ENCODE measurements at regions not wholly inside any gene's neighbourhood (a gene's known extent, or its start where the extent isn't known, plus 50 kb on each side); places are given as distances from the start of the nearest gene placed in this dataset.

DNA sequence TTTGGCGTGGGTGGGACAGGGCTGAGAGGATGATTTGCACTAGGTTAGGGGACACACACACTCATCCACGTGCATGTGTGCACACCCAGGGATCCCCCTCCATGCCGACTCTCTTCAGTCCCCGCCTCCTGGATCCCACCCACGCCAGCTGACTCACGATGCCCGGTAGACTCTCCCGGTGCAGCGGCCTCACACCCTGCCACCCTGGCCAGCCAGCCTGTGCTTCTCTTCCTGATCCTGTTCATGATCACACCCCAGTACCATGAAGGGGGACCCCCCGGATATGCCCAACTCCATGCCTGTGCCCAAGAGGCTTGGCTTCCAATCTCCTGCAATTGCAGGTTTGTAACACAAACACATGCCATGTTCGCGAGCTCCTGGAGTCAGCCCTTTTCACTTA is 157.8 kb upstream of the HDAC4 start:
- TF ChIP-seq, protein P1, sequence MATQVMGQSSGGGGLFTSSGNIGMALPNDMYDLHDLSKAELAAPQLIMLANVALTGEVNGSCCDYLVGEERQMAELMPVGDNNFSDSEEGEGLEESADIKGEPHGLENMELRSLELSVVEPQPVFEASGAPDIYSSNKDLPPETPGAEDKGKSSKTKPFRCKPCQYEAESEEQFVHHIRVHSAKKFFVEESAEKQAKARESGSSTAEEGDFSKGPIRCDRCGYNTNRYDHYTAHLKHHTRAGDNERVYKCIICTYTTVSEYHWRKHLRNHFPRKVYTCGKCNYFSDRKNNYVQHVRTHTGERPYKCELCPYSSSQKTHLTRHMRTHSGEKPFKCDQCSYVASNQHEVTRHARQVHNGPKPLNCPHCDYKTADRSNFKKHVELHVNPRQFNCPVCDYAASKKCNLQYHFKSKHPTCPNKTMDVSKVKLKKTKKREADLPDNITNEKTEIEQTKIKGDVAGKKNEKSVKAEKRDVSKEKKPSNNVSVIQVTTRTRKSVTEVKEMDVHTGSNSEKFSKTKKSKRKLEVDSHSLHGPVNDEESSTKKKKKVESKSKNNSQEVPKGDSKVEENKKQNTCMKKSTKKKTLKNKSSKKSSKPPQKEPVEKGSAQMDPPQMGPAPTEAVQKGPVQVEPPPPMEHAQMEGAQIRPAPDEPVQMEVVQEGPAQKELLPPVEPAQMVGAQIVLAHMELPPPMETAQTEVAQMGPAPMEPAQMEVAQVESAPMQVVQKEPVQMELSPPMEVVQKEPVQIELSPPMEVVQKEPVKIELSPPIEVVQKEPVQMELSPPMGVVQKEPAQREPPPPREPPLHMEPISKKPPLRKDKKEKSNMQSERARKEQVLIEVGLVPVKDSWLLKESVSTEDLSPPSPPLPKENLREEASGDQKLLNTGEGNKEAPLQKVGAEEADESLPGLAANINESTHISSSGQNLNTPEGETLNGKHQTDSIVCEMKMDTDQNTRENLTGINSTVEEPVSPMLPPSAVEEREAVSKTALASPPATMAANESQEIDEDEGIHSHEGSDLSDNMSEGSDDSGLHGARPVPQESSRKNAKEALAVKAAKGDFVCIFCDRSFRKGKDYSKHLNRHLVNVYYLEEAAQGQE (IDR thresholded peaks at IDR 0.05; ENCODE audit: insufficient read depth in 1 of 2, low read depth in 2 of 2, low read length in 2 of 2): no peak
- TF ChIP-seq SIN3A (IDR thresholded peaks at IDR 0.05; ENCODE audit: borderline replicate concordance, insufficient read depth, low read length) (no peak), TAF1 (IDR thresholded peaks at IDR 0.05; ENCODE audit: borderline replicate concordance, insufficient read depth, low read length) (no peak), POLR2AphosphoS5 (IDR thresholded peaks at IDR 0.05; ENCODE audit: low read depth, low read length) (no peak), FOXP2 (optimal IDR thresholded peaks at IDR 0.05; ENCODE audit: borderline replicate concordance, extremely low read depth, extremely low read length, insufficient read depth) (no peak)

DNA sequence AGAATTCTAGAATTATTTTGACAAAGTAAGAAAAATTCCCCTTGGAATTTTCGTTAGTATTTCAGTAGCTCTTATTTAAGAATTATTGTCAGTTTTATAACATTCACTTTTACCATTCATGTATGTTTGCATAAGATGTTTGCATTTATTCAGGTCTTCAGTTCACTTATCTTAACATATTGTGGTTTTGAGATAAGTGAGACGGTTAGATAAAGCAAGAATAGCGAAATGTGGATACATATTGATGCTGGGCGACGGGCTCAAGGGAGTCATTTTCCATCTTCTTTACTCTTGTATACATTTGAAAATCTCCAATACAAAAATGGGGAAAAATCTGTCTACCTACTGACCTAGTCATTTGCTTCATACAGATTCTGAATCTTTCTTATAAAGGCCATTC is 156.7 kb upstream of the HDAC4 start:
- TF ChIP-seq TAF1 (IDR thresholded peaks at IDR 0.05; ENCODE audit: borderline replicate concordance, insufficient read depth, low read length): no peak
- no peak for TF ChIP-seq SIN3A (IDR thresholded peaks at IDR 0.05; ENCODE audit: borderline replicate concordance, insufficient read depth, low read length)
- TF ChIP-seq FOXP2 (optimal IDR thresholded peaks at IDR 0.05; ENCODE audit: borderline replicate concordance, extremely low read depth, extremely low read length, insufficient read depth): no peak
- no peak for TF ChIP-seq POLR2AphosphoS5 (IDR thresholded peaks at IDR 0.05; ENCODE audit: low read depth, low read length)
- TF ChIP-seq, protein P1 (IDR thresholded peaks at IDR 0.05; ENCODE audit: insufficient read depth in 1 of 2, low read depth in 2 of 2, low read length in 2 of 2): no peak

DNA sequence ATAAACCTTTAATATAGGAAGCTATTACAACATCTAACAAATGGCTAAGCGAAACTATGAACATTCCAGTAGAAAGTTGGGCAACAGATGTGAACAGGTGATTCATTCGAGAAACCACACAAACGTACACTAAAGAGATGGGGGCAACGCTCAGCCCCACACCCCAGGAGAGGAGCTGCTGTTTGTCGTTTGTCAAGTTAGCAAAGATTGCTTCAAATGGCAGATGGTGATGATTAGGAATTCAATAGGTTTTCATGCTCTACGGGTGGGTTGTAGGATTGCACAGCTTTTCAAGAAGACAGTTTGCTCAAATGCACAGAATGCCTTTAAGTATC is 154.7 kb upstream of the HDAC4 start:
- TF ChIP-seq, protein P1 (IDR thresholded peaks at IDR 0.05; ENCODE audit: insufficient read depth in 1 of 2, low read depth in 2 of 2, low read length in 2 of 2): no peak
- TF ChIP-seq FOXP2 (optimal IDR thresholded peaks at IDR 0.05; ENCODE audit: borderline replicate concordance, extremely low read depth, extremely low read length, insufficient read depth) (no peak), POLR2AphosphoS5 (IDR thresholded peaks at IDR 0.05; ENCODE audit: low read depth, low read length) (no peak), TAF1 (IDR thresholded peaks at IDR 0.05; ENCODE audit: borderline replicate concordance, insufficient read depth, low read length) (no peak), SIN3A (IDR thresholded peaks at IDR 0.05; ENCODE audit: borderline replicate concordance, insufficient read depth, low read length) (no peak)

DNA sequence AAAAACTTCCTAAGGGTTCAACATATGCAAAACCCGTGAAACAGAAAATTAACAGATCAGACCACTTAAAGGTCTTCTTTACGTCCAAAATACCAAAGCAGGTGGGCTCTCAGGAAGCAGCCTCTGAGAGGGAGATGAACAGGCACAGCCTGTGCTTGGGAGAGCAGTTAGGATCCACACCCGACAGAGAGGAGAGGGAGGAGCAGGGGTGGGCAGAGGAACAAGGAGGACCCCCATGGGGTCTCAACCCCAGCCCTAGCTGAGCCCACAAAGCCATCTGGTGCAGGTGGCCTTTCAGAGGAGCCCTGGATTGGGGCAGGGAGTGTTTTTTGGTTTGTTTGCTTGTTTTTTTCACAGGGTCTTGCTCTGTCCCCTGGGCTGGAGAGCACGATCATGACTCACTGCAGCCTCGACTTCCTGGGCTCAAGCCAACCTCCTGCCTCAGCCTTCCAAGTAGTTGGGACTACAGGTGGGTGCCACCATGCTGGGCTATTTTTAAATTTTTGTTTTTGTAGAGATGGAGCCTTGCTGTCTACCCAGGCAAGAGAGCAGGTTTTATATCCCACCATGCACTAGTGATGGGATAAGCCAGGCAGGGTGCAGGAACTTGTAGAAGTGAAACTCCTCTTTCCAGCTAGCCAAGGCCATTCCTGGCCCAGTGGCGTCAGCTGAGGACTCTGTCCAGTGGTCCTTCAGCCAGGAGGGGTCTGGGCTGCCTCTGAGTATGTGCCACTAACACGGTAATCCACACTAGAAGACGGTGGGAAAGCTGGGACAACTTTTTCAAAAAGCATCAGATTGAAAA is 154.1 kb upstream of the HDAC4 start:
- TF ChIP-seq FOXP2 (optimal IDR thresholded peaks at IDR 0.05; ENCODE audit: borderline replicate concordance, extremely low read depth, extremely low read length, insufficient read depth) (no peak), TAF1 (IDR thresholded peaks at IDR 0.05; ENCODE audit: borderline replicate concordance, insufficient read depth, low read length) (no peak), SIN3A (IDR thresholded peaks at IDR 0.05; ENCODE audit: borderline replicate concordance, insufficient read depth, low read length) (no peak), POLR2AphosphoS5 (IDR thresholded peaks at IDR 0.05; ENCODE audit: low read depth, low read length) (no peak)
- TF ChIP-seq, protein P1 (IDR thresholded peaks at IDR 0.05; ENCODE audit: insufficient read depth in 1 of 2, low read depth in 2 of 2, low read length in 2 of 2): no peak
